Neuronal stem cell (in vitro differentiated cells): ENCODE measurements at regions not wholly inside any gene's neighbourhood (a gene's known extent, or its start where the extent isn't known, plus 50 kb on each side); places are given as distances from the start of the nearest gene placed in this dataset.

ENCODE experiments used
- DNase-seq: peaks from one replicate; pipeline ENCODE4 v3.0.0-alpha.2; 2013; ENCODE audit warnings: low spot score
- H2AFZ ChIP-seq: one replicate; pipeline ENCODE4 v1.6.1; 2013; ENCODE audit warnings: mild to moderate bottlenecking, low read length, inconsistent platforms
- H2AK5ac ChIP-seq: 2 replicates; pipeline ENCODE4 v1.6.1; 2013; ENCODE audit warnings: low read depth, mild to moderate bottlenecking, inconsistent platforms, low read length, moderate library complexity, mixed read lengths
- H2BK120ac ChIP-seq: 2 replicates; pipeline ENCODE4 v1.6.1; 2013; ENCODE audit warnings: low read depth, mild to moderate bottlenecking, inconsistent platforms, low read length, moderate library complexity, mixed read lengths
- H2BK12ac ChIP-seq: one replicate; pipeline ENCODE4 v1.6.1; 2013; ENCODE audit warnings: low read length, inconsistent platforms
- H2BK15ac ChIP-seq: 2 replicates; pipeline ENCODE4 v1.6.1; 2013; ENCODE audit warnings: mild to moderate bottlenecking, low read length, inconsistent platforms, mixed read lengths
- H2BK5ac ChIP-seq: one replicate; pipeline ENCODE4 v1.6.1; 2013; ENCODE audit warnings: inconsistent platforms, mild to moderate bottlenecking, low read length, moderate library complexity
- H3K14ac ChIP-seq: one replicate; pipeline ENCODE4 v1.6.1; 2013; ENCODE audit warnings: low read length, inconsistent platforms
- H3K18ac ChIP-seq: 2 replicates; pipeline ENCODE4 v1.6.1; 2013; ENCODE audit warnings: low read length, inconsistent platforms
- H3K23ac ChIP-seq: 2 replicates; pipeline ENCODE4 v1.6.1; 2013; ENCODE audit warnings: low read depth, mild to moderate bottlenecking, mixed read lengths, low read length, inconsistent platforms; ENCODE audit not compliant: poor library complexity
- H3K27ac ChIP-seq: replicated peaks from 3 replicates; pipeline ENCODE4 v1.5.1; 2013; ENCODE audit warnings: low read length, inconsistent platforms
- H3K27me3 ChIP-seq, 3 experiments: 2 replicates each; pipeline ENCODE4 v1.6.1; 2013; ENCODE audit warnings: low read length in 3 of 3, mild to moderate bottlenecking in 2 of 3, inconsistent platforms in 1 of 3, low read depth in 1 of 3, mixed read lengths in 1 of 3, moderate library complexity in 1 of 3; ENCODE audit not compliant: control insufficient read depth in 3 of 3, insufficient read depth in 3 of 3
- H3K36me3 ChIP-seq, 2 donors: replicated peaks in 1 of 2; 2 replicates each; pipeline ENCODE4 v1.6.1; 2013; ENCODE audit warnings: low read length in 2 of 2; ENCODE audit not compliant: control insufficient read depth in 2 of 2, insufficient read depth in 2 of 2
- H3K4ac ChIP-seq: 2 replicates; pipeline ENCODE4 v1.6.1; 2013; ENCODE audit warnings: inconsistent platforms, mild to moderate bottlenecking, low read length, moderate library complexity
- H3K4me1 ChIP-seq, 2 donors: 1 replicate in 1 of 2; 2 replicates in 1 of 2; pipeline ENCODE4 v1.6.1; 2013; ENCODE audit warnings: low read length in 2 of 2, low read depth in 1 of 2; ENCODE audit not compliant: control insufficient read depth in 2 of 2, insufficient read depth in 1 of 2
- H3K4me2 ChIP-seq: one replicate; pipeline ENCODE4 v1.6.1; 2013; ENCODE audit warnings: mild to moderate bottlenecking, low read length, inconsistent platforms; ENCODE audit not compliant: insufficient read depth, poor library complexity, severe bottlenecking
- H3K4me3 ChIP-seq, 2 donors: 2 replicates each; pipeline ENCODE4 v1.5.1; 2013; ENCODE audit warnings: low read length in 2 of 2, mild to moderate bottlenecking in 2 of 2, inconsistent platforms in 1 of 2, moderate library complexity in 1 of 2
- H3K79me1 ChIP-seq: one replicate; pipeline ENCODE4 v1.6.1; 2013; ENCODE audit warnings: low read depth, mild to moderate bottlenecking, inconsistent platforms, low read length, moderate library complexity
- H3K9ac ChIP-seq: one replicate; pipeline ENCODE4 v1.6.1; 2013; ENCODE audit warnings: mild to moderate bottlenecking, low read depth, low read length, inconsistent platforms; ENCODE audit not compliant: poor library complexity
- H3K9me3 ChIP-seq, 2 donors: replicated peaks in 1 of 2; 2 replicates each; pipeline versions ENCODE3 to v1.6.1; 2013; ENCODE audit warnings: low read length in 2 of 2, mild to moderate bottlenecking in 2 of 2, inconsistent platforms in 1 of 2, low read depth in 1 of 2, mixed read lengths in 1 of 2, moderate library complexity in 1 of 2; ENCODE audit not compliant: control insufficient read depth in 2 of 2, insufficient read depth in 1 of 2
- H4K8ac ChIP-seq: one replicate; pipeline ENCODE4 v1.6.1; 2013; ENCODE audit warnings: low read depth, mild to moderate bottlenecking, inconsistent platforms, low read length, moderate library complexity
- H4K91ac ChIP-seq: one replicate; pipeline ENCODE4 v1.6.1; 2013; ENCODE audit warnings: low read length, low read depth, mild to moderate bottlenecking, inconsistent platforms; ENCODE audit not compliant: poor library complexity
- WGBS, 2 donors: extraction: QIAGEN DNeasy Blood & Tissue Kit; methylation state at CpG; one replicate each; pipeline ENCODE4 v1.1.7; 2013; ENCODE audit warnings: missing lambda C conversion rate in 2 of 2, mixed read lengths in 1 of 2; ENCODE audit not compliant: insufficient read length in 2 of 2, insufficient replicate concordance in 1 of 2; ENCODE audit errors: extremely low coverage in 2 of 2; 5-methylcytosine and 5-hydroxymethylcytosine counted together

- no peak overlapping the region for H4K91ac ChIP-seq
- H3K14ac ChIP-seq = no peak overlapping the region
- DNase-seq = no peak
- no peak overlapping the region for H3K23ac ChIP-seq
- H3K9me3 ChIP-seq = no peaks in the 10 kb centered on the region
- no peak overlapping the region for H2BK120ac ChIP-seq
- H3K36me3 ChIP-seq = no peaks in the 10 kb centered on the region
- H3K79me1 ChIP-seq = no peaks in the 10 kb centered on the region
- H3K9ac ChIP-seq = no peak overlapping the region
- H2BK15ac ChIP-seq = no peak overlapping the region
- no CpG with 5 or more reads among the region's 6 CpGs for WGBS, 2 donors
- H2BK12ac ChIP-seq = no peak overlapping the region
- no peak overlapping the region for H3K4me2 ChIP-seq
- no peak overlapping the region for H3K4me3 ChIP-seq
- H4K8ac ChIP-seq = no peak overlapping the region
- H3K27ac ChIP-seq = no peak overlapping the region
- no peak overlapping the region for H3K18ac ChIP-seq
- peaks cover 0 to 2% of the 10 kb centered on the region in 2 donors for H3K4me1 ChIP-seq
- no peak overlapping the region for H3K4ac ChIP-seq
- no peak overlapping the region for H2AFZ ChIP-seq
- no peak overlapping the region for H2BK5ac ChIP-seq
- no peaks in the 10 kb centered on the region for H3K27me3 ChIP-seq
- no peak overlapping the region for H2AK5ac ChIP-seq
Observed at GRCh38 chr5:125117566-125117965, 371.1 kb upstream of the ZNF608 start.

GRCh38 chr5:125120012-125120411, 373.6 kb upstream of the ZNF608 start:
- DNase-seq = no peak
- Histone ChIP-seq H2BK120ac (no peak overlapping the region), H2BK15ac (no peak overlapping the region), H3K4me1 (peaks cover 2% of the 10 kb centered on the region in 2 donors), H3K79me1 (no peaks in the 10 kb centered on the region), H3K18ac (no peak overlapping the region), H4K91ac (no peak overlapping the region), H2BK12ac (no peak overlapping the region), H3K4ac (no peak overlapping the region), H3K23ac (no peak overlapping the region), H3K27ac (no peak overlapping the region), H3K4me3 (no peak overlapping the region), H3K9ac (no peak overlapping the region), H2BK5ac (no peak overlapping the region), H3K14ac (no peak overlapping the region), H2AFZ (no peak overlapping the region), H3K27me3 (no peaks in the 10 kb centered on the region), H2AK5ac (no peak overlapping the region), H3K4me2 (no peak overlapping the region), H3K36me3 (no peaks in the 10 kb centered on the region), H4K8ac (no peak overlapping the region), H3K9me3 (no peaks in the 10 kb centered on the region)
- WGBS, 2 donors = no CpG with 5 or more reads among the region's 6 CpGs

DNA sequence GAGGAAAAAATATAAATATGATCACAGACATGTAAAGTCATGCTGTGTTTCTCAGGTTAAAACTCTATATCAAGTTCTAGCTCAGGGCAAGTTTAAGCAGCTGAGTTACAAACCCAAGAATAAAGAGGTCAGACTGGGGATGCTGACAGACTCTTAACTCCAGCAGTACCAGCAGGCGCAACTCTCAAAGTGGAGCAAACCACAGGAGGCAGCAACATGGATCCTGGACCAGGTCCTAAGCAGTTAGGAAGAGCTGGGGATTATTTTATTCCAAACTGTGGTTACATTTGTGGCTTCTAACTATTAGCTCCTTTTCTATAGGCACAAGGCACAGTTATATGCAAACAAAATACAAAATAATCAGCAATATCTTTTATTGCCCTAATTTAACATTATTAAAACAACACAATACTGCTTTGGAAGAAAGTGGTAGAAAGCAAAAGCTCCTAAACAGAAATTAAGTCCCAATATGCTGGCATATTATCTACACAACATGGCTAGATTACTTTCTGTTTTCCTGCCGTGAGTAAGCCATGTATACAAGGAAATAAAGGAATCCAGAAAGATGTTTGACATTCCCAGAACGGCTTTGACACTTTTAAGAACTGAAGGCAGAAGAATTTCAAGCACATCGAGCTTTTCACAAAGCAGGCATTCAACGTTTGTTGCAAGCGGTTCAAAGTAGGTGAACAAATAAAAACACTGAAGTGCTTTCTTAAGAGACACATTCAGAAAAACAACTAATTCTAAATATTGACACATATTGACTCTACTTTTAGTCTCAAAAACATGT, 378.8 kb upstream of the ZNF608 start:
- Histone ChIP-seq H3K9ac (no peak overlapping the region), H3K79me1 (no peaks in the 10 kb centered on the region), H3K18ac (no peak overlapping the region), H2BK120ac (no peak overlapping the region), H2AK5ac (no peak overlapping the region), H2AFZ (peak overlapping the region; percentile 23), H4K8ac (no peak overlapping the region), H3K4me3 (no peak overlapping the region), H3K14ac (no peak overlapping the region), H2BK15ac (no peak overlapping the region), H2BK5ac (no peak overlapping the region), H2BK12ac (no peak overlapping the region), H3K4me2 (no peak overlapping the region), H3K9me3 (no peaks in the 10 kb centered on the region), H3K27me3 (no peaks in the 10 kb centered on the region), H3K4me1 (peaks cover 1 to 6% of the 10 kb centered on the region in 2 donors), H3K27ac (no peak overlapping the region), H3K36me3 (no peaks in the 10 kb centered on the region), H4K91ac (no peak overlapping the region), H3K4ac (no peak overlapping the region), H3K23ac (no peak overlapping the region)
- WGBS, 2 donors = no CpG with 5 or more reads among the region's 6 CpGs
- no peak for DNase-seq

- no peak overlapping the region for H2BK15ac ChIP-seq
- no peak overlapping the region for H2AFZ ChIP-seq
- no peaks in the 10 kb centered on the region for H3K36me3 ChIP-seq
- H3K4ac ChIP-seq = no peak overlapping the region
- H3K79me1 ChIP-seq = no peaks in the 10 kb centered on the region
- H3K14ac ChIP-seq = no peak overlapping the region
- DNase-seq = no peak
- no peak overlapping the region for H2BK12ac ChIP-seq
- no peak overlapping the region for H3K4me3 ChIP-seq
- H3K4me2 ChIP-seq = no peak overlapping the region
- H4K8ac ChIP-seq = no peak overlapping the region
- no peaks in the 10 kb centered on the region for H3K9me3 ChIP-seq
- no peak overlapping the region for H3K18ac ChIP-seq
- H3K23ac ChIP-seq = no peak overlapping the region
- H2BK5ac ChIP-seq = no peak overlapping the region
- no peak overlapping the region for H4K91ac ChIP-seq
- H2BK120ac ChIP-seq = no peak overlapping the region
- no peaks in the 10 kb centered on the region for H3K27me3 ChIP-seq
- H3K27ac ChIP-seq = no peak overlapping the region
- peaks cover 0 to 6% of the 10 kb centered on the region in 2 donors for H3K4me1 ChIP-seq
- H2AK5ac ChIP-seq = no peak overlapping the region
- H3K9ac ChIP-seq = no peak overlapping the region
Observed at GRCh38 chr5:125126050-125126449, 379.6 kb upstream of the ZNF608 start.
